ENCODE measurements at regions not wholly inside any gene's neighbourhood (a gene's known extent, or its start where the extent isn't known, plus 50 kb on each side); places are given as distances from the start of the nearest gene placed in this dataset.
A peak's percentile ranks its signal among the peaks of the same experiment; 100 is the strongest.
"Not testable (repeated sequence)": the region's sequence is repeated elsewhere in the genome, so short reads cannot be mapped to it uniquely, and the experiment has no call there.

GRCh38 chr6:66340736-66341135 lies 633.7 kb upstream of the EYS start:
- H3K27me3 Mint-ChIP-seq: no peaks in the 10 kb centered on the region
- H3K4me3 Mint-ChIP-seq: no peak overlapping the region
- peaks cover 2 to 5% (median 2%) of the 10 kb centered on the region in 3 donors for H3K9me3 Mint-ChIP-seq
- no peak overlapping the region for H3K27ac Mint-ChIP-seq
- H3K4me1 Mint-ChIP-seq: no peaks in the 10 kb centered on the region
- no peaks in the 10 kb centered on the region for H3K36me3 Mint-ChIP-seq

GRCh38 chr6:66336176-66336575 lies 629.1 kb upstream of the EYS start:
- Mint-ChIP-seq H3K9me3 (no peaks in the 10 kb centered on the region), H3K36me3 (no peaks in the 10 kb centered on the region), H3K27me3 (no peaks in the 10 kb centered on the region), H3K27ac (no peak overlapping the region), H3K4me3 (no peak overlapping the region), H3K4me1 (no peaks in the 10 kb centered on the region)

GRCh38 chr6:66328200-66328599 lies 621.2 kb upstream of the EYS start:
- Mint-ChIP-seq H3K27me3 (no peaks in the 10 kb centered on the region), H3K36me3 (no peaks in the 10 kb centered on the region)

GRCh38 chr6:66326228-66326627 lies 619.2 kb upstream of the EYS start:
- H3K9me3 Mint-ChIP-seq: peaks cover 0 to 5% (median 4%) of the 10 kb centered on the region in 3 donors
- no peaks in the 10 kb centered on the region for H3K4me1 Mint-ChIP-seq
- no peaks in the 10 kb centered on the region for H3K27me3 Mint-ChIP-seq
- no peak overlapping the region for H3K27ac Mint-ChIP-seq
- H3K36me3 Mint-ChIP-seq: no peaks in the 10 kb centered on the region
- no peak overlapping the region for H3K4me3 Mint-ChIP-seq

More at GRCh38 chr6:66328200-66328599, 621.2 kb upstream of the EYS start:
- Mint-ChIP-seq H3K27ac (no peak overlapping the region), H3K9me3 (peaks cover 0 to 4% (median 0%) of the 10 kb centered on the region in 3 donors), H3K4me3 (no peak overlapping the region), H3K4me1 (no peaks in the 10 kb centered on the region)

- H3K27me3 Mint-ChIP-seq: no peaks in the 10 kb centered on the region
Observed at GRCh38 chr6:66321017-66321416, 614.0 kb upstream of the EYS start.

GRCh38 chr6:66307490-66307889 lies 600.5 kb upstream of the EYS start:
- Mint-ChIP-seq H3K27me3 (no peaks in the 10 kb centered on the region), H3K27ac (no peak overlapping the region), H3K9me3 (peaks cover 0 to 19% (median 10%) of the 10 kb centered on the region in 3 donors), H3K4me3 (no peak overlapping the region), H3K36me3 (no peaks in the 10 kb centered on the region), H3K4me1 (no peaks in the 10 kb centered on the region)

More at GRCh38 chr6:66321017-66321416, 614.0 kb upstream of the EYS start:
- Mint-ChIP-seq H3K9me3 (peaks cover 0 to 5% (median 0%) of the 10 kb centered on the region in 3 donors), H3K4me3 (no peak overlapping the region), H3K27ac (no peak overlapping the region), H3K4me1 (no peaks in the 10 kb centered on the region), H3K36me3 (no peaks in the 10 kb centered on the region)

GRCh38 chr6:66291905-66292304 lies 584.9 kb upstream of the EYS start:
- Mint-ChIP-seq H3K4me3 (no peak overlapping the region), H3K27ac (no peak overlapping the region), H3K27me3 (no peaks in the 10 kb centered on the region), H3K4me1 (no peaks in the 10 kb centered on the region), H3K9me3 (peaks cover 1 to 4% (median 2%) of the 10 kb centered on the region in 3 donors), H3K36me3 (no peaks in the 10 kb centered on the region)

GRCh38 chr6:66289889-66290288 lies 582.9 kb upstream of the EYS start:
- H3K4me1 Mint-ChIP-seq: no peaks in the 10 kb centered on the region

GRCh38 chr6:66278115-66278514 lies 571.1 kb upstream of the EYS start:
- no peaks in the 10 kb centered on the region for H3K36me3 Mint-ChIP-seq
- no peak overlapping the region for H3K27ac Mint-ChIP-seq
- peak overlapping the region in 1 of 4 donors; percentile 10 for H3K4me3 Mint-ChIP-seq
- no peaks in the 10 kb centered on the region for H3K27me3 Mint-ChIP-seq
- no peaks in the 10 kb centered on the region for H3K4me1 Mint-ChIP-seq
- H3K9me3 Mint-ChIP-seq: peaks cover 0 to 6% (median 4%) of the 10 kb centered on the region in 3 donors

More at GRCh38 chr6:66289889-66290288, 582.9 kb upstream of the EYS start:
- H3K27me3 Mint-ChIP-seq: no peaks in the 10 kb centered on the region
- peaks cover 0 to 9% (median 4%) of the 10 kb centered on the region in 3 donors for H3K9me3 Mint-ChIP-seq
- H3K36me3 Mint-ChIP-seq: no peaks in the 10 kb centered on the region
- H3K27ac Mint-ChIP-seq: no peak overlapping the region
- H3K4me3 Mint-ChIP-seq: no peak overlapping the region

- Mint-ChIP-seq H3K27ac (no peak overlapping the region), H3K36me3 (no peaks in the 10 kb centered on the region), H3K27me3 (no peaks in the 10 kb centered on the region), H3K9me3 (peaks cover 0 to 6% (median 4%) of the 10 kb centered on the region in 3 donors), H3K4me3 (no peak overlapping the region), H3K4me1 (no peaks in the 10 kb centered on the region)
Observed at GRCh38 chr6:66277400-66277799, 570.4 kb upstream of the EYS start.

GRCh38 chr6:66265737-66266136 lies 558.7 kb upstream of the EYS start:
- Mint-ChIP-seq H3K4me1 (no peaks in the 10 kb centered on the region), H3K4me3 (no peak overlapping the region), H3K27me3 (no peaks in the 10 kb centered on the region), H3K27ac (no peak overlapping the region), H3K36me3 (no peaks in the 10 kb centered on the region), H3K9me3 (peaks cover 2 to 9% (median 7%) of the 10 kb centered on the region in 3 donors)

GRCh38 chr6:66264376-66264775 lies 557.4 kb upstream of the EYS start:
- H3K36me3 Mint-ChIP-seq: no peaks in the 10 kb centered on the region
- H3K4me3 Mint-ChIP-seq: no peak overlapping the region
- H3K27me3 Mint-ChIP-seq: no peaks in the 10 kb centered on the region
- no peaks in the 10 kb centered on the region for H3K4me1 Mint-ChIP-seq
- peaks cover 0 to 7% (median 2%) of the 10 kb centered on the region in 3 donors for H3K9me3 Mint-ChIP-seq
- no peak overlapping the region for H3K27ac Mint-ChIP-seq

- H3K36me3 Mint-ChIP-seq, H3K4me1 Mint-ChIP-seq, H3K27me3 Mint-ChIP-seq, H3K27ac Mint-ChIP-seq, H3K4me3 Mint-ChIP-seq: not testable (repeated sequence)
- peaks cover 6 to 27% (median 9%) of the 10 kb centered on the region in 3 donors for H3K9me3 Mint-ChIP-seq
Observed at GRCh38 chr6:66258731-66259487, 551.9 kb upstream of the EYS start.

- H3K27me3 Mint-ChIP-seq: no peaks in the 10 kb centered on the region
- H3K9me3 Mint-ChIP-seq: peaks cover 2 to 11% (median 6%) of the 10 kb centered on the region in 3 donors
- H3K4me1 Mint-ChIP-seq: no peaks in the 10 kb centered on the region
- no peak overlapping the region for H3K27ac Mint-ChIP-seq
- H3K4me3 Mint-ChIP-seq: no peak overlapping the region
- H3K36me3 Mint-ChIP-seq: no peaks in the 10 kb centered on the region
Observed at GRCh38 chr6:66245231-66245630, 538.2 kb upstream of the EYS start.

- Mint-ChIP-seq H3K36me3 (no peaks in the 10 kb centered on the region), H3K9me3 (peaks cover 3 to 8% (median 4%) of the 10 kb centered on the region in 3 donors), H3K4me1 (no peaks in the 10 kb centered on the region), H3K27ac (no peak overlapping the region), H3K4me3 (no peak overlapping the region), H3K27me3 (no peaks in the 10 kb centered on the region)
Observed at GRCh38 chr6:66238851-66239250, 531.8 kb upstream of the EYS start.

- Mint-ChIP-seq H3K4me3 (no peak overlapping the region), H3K36me3 (no peaks in the 10 kb centered on the region), H3K9me3 (peaks cover 2 to 4% (median 4%) of the 10 kb centered on the region in 3 donors), H3K27me3 (no peaks in the 10 kb centered on the region), H3K4me1 (no peaks in the 10 kb centered on the region), H3K27ac (no peak overlapping the region)
Observed at GRCh38 chr6:66232890-66233289, 525.9 kb upstream of the EYS start.
